ENCODE measurements at regions not wholly inside any gene's neighbourhood (a gene's known extent, or its start where the extent isn't known, plus 50 kb on each side); places are given as distances from the start of the nearest gene placed in this dataset.
"Not testable (repeated sequence)": the region's sequence is repeated elsewhere in the genome, so short reads cannot be mapped to it uniquely, and the experiment has no call there.

DNA sequence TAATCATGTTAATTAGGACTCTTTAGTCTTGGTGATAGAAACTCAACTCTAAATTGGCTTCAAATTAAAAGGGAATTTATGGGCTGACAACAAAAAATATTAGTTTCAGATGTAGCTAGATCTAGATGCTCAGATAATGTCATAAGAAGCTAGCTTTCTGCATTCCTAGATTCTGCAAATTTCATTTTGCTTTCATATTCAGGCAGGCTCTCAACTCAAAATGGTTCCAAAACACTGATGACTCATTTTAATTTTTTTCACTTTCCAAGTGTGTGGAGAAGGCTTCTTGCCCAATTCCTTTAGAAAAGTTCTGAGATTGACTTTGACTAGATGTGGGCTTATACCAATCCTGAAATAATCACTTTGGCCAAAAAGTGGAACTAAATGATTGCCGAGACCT lies 236.7 kb upstream of the GOT2 start:
- DNase-seq (ENCODE audit: low spot score), result no peak

DNA sequence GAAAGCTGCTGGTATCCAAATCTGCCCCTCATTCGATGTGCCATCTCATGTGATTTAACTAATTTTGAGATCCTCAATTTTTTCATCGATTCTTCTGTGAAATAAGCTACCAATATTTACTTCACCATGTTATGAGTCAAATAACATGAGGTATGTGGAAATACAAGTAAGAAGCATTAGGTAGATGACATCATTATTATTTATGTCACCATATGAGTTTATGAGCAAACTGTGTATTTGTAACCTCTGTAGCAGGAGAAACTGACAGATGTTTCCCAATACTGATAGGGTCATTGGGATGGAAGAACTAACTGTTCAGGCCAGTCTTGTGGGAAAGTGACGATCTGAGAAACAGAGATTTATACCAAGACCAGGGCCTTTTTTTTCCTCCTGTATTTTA lies 229.4 kb upstream of the GOT2 start:
- DNase-seq (ENCODE audit: low spot score), result no peak

DNA sequence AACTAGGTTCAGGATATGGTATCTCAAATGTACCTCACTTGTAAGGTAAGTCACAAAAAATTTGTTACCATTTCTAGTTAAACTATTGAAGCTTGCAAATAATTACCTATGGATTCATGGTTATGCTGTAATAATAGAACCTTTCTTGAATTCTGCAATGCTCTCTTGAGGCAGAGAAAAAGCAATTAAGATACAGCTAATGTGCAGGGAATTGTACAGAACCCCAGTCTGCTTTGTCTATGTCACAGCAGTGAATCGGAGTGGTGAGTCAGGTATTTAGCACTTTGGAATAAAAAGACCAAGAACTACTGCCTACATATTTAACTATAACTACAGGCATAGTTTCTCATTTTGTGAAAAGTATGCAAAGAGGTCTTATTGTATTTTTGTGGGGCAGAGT lies 228.7 kb upstream of the GOT2 start:
- no peak for DNase-seq (ENCODE audit: low spot score)

DNA sequence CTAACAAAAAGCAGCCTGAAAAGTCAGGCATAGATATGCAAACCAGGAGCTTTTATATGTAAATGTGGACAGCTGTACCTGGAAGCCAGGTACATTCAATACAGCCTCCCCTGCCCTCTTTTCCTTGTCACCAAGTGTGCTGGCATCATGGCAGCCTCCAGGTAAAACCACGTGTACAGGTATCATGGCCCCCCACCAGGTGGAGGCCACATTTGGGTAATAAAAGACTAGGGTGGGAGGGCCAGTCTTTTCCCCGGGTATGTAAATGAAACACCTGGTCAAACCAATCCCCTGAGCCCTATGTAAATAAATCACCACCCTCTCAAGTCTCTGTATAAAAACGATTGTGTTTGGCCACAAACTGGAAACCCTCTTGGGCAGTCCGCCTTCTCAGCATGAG lies 226.4 kb upstream of the GOT2 start:
- DNase-seq (ENCODE audit: low spot score), result no peak

DNA sequence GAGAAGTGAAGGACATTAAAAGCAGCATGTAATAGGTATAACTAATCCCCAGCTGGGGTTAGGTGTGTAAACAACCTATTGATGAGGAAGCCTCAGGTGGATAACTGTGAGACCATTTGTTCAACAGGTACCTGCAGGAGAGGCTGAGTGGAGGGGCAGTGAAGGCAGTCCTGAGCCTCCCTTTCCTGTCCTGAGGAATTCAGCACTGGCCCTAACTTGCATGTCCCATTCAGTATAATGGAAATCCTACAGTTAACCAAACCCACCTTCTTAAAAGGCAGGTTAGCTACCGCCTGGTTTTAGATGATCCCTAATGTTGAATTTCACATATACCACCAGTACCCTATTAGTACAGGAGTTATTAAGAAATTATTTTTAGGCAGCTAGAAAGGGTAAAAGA lies 225.9 kb upstream of the GOT2 start:
- DNase-seq (ENCODE audit: low spot score), result no peak

DNA sequence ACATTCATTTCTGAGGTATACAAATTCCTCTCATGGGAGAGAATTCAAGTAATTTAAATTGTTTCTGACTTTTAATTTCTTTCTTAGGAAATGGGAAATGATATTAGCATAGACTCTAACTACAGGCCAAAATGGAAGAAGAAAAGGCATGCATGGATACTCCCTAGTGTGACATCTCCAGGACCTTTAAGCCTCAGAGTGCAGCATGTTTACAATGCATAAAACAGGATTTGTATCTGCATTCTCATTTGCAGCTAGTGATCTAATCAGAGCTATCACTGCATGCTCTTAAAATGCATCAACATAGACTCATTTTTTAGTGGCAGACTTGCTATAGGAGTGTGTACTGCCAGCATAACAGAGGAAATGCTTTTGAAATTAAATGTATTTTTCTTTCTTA lies 224.6 kb upstream of the GOT2 start:
- DNase-seq (ENCODE audit: low spot score), result no peak

DNA sequence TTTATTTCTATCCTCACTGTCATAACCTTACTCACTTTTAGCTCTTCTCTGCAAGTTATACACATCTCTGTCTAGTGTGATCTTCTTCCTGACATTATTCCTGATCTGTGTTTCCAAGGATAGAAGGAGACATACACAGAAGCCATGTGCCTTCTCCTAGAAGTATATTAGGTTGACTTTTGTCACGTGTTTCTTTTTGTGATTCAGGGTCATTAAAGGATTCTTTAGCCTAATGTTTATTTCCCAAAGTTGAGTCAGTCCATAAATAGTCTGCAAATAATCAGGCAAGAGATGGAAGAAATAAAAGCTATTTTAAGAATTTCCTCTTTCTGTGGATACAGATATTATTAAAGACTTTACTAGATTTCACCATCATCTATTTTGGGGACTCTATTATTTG lies 214.1 kb upstream of the GOT2 start:
- DNase-seq (ENCODE audit: low spot score), result no peak

DNA sequence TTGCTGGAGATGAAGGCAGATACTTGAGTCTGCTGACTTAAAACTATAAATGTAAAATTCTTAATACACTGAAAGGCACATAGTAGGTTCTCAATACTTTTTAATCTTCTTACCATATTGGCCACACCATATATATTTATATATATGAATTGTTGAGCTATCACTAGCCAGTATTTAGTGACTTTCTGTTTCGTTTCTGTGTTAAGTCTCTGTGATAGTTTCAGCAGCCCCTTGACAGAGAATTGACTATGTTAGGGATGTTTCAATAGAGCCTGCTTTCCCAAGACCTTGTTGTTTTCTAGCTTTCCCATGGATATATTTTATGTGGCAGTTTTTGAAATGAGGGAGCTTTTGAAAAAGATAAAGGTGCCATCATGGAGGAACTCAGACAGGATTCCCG lies 206.5 kb upstream of the GOT2 start:
- DNase-seq (ENCODE audit: low spot score), result no peak

DNA sequence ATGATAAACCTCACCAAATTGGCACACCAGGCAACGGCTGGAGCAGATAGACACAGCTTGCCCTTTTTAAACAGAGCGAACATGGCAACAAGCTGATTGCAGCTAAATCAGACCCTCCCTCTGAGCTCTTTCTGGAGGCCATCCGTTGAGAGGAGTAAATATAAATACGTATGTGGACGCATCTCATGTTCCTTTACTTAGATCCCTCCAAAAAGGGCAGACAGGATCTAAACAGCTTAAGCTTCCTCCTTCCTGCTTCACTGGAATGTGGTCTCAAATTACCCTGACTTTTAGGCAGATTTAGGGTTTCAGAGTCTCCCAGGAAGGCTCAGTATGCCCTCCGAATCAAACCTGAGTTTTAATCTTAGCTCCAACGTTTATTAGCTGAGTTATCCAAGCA lies 204.7 kb upstream of the GOT2 start:
- DNase-seq (ENCODE audit: low spot score), result no peak

DNA sequence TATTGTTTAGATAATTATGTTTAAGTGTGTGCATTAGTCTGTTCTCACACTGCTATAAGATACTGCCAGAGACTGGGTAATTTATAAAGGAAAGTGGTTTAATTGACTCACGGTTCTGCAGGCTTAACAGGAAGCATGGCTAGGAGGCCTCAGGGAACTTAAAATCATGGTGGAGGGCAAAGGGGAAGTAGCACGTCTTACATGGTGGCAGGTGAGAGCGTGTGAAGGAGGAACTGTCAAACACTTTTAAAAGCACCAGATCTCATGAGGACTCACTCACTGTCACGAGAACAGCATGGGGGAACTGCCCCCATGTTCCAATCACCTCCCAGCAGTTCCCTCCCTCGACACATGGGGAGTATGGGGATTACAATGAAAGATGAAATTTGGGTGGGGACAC lies 203.5 kb upstream of the GOT2 start:
- DNase-seq (ENCODE audit: low spot score), result no peak

DNA sequence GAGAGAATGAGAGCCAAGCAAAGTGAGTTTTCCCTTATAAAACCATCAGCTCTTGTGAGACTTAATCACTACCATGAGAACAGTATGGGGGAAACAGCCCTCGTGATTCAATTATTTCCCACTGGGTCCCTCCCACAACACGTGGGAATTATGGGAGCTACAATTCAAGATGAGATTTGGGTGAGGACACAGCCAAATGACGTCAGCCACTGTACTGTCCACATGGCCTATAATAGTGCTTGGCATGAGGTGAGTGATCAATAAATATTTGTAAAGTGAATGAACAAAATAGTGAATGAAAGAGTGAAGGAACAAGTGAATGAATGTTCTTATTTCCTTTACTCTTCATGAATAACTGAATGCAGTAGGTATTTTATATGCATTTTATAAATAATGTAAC lies 199.1 kb upstream of the GOT2 start:
- no peak for DNase-seq (ENCODE audit: low spot score)

DNA sequence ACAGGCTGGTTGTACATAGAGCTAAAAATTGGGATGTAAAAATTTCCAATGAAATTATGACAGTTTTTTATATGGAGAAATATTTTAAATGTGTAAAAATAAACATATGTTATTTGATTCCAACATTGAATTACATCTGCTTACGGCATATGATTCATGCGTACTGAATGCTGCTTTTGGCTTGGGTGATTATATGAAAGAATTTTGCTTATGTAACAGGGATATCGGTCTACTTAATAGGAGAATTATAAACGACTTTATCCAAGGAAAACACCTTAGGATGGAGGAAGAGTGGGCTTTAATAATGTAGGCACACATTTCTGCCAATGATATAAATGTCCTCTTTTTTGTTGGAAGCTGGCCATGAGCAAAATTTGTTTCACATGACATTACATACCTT lies 197.3 kb upstream of the GOT2 start:
- DNase-seq (ENCODE audit: low spot score), result no peak

DNA sequence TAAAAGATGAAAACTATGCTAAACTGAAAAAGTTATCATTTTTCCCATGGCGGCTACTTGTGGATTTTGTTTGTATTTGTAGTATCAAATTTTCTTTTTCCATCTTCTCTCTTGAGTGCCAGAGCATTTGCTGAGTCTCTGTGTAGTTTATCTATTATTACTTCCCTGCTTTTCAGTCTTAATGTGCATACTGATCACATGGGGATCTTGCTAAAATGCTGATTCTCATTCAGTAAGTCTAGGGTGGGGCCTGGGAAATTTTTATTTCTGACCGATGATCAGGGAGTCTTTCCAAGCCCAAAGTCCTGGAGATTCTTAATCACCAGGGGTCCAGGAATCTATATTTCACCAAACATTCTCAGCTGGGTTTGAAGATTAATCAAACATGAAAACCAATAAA lies 189.0 kb upstream of the GOT2 start:
- DNase-seq (ENCODE audit: low spot score), result no peak

DNA sequence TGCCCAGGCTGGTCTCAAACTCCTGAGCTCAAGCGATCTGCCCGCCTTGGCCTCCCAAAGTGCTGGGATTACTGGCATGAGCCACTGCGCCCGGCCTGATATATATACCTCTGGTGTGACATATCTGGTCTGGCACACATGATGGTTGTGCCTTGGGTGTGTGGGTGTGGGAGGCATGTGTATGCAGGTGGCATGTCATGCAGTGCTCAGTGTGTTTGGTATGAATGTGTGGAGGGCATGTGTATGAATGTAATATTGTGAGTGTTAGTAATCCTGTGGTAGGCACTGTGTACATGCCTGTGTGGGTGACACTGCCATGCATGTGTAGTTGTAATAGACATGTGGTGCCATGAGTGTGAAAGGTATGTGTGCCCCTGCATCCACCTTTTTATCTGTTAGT lies 179.3 kb upstream of the GOT2 start:
- DNase-seq (ENCODE audit: low spot score), result no peak

DNA sequence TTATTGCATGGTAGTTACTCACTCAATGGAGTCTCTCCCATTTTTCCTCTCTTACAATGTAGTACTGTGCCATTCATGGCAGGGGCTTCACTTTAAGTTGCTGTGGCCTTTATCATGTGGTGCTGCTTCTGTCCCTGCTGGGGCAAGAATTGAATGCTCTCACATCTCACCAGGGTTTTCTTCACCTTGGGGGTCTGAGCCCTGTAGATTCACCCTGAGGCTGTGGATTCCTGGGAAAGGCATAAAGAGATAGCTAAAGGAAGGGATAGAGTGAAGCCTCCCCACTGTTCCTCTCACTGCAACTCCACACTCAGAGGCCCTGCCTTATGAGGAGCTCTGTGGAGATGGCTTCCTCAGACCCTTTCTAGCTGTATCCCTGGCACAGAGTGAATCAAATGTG lies 178.5 kb upstream of the GOT2 start:
- DNase-seq (ENCODE audit: low spot score), result no peak

DNA sequence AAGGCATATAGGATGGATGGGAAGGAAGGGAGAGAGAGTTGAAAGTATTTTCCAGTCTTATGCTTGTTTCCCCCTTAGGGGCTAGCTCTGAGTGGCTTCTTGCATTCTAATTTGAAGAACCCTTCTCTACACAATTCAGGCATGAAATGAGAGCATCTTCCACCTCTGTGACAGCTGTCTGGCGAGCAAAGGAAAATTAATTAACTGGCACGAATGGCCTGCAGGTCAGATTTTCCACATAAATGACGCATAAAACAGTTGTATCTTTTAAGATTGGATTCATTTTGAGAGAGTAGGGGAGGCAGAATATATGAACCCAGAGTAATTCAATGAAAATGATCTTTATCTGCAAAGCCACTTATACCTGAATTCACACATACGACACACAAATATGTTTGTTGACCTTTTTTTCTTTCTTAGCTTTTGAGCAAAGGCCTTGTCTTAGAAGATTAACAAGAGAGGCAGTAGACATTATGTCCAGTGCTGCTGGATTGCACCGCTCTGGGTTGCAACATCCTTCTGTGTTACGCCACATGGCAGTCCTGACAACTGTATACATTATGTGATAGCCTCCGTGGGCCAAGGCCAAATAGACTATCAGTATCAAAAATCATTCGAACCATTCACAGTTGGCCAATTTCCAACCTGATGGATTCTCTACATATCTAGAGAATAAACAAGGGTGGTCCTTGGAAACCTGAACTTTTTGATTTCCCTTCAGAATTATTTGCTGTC lies 173.0 kb upstream of the GOT2 start:
- no peak for DNase-seq (ENCODE audit: low spot score)

DNA sequence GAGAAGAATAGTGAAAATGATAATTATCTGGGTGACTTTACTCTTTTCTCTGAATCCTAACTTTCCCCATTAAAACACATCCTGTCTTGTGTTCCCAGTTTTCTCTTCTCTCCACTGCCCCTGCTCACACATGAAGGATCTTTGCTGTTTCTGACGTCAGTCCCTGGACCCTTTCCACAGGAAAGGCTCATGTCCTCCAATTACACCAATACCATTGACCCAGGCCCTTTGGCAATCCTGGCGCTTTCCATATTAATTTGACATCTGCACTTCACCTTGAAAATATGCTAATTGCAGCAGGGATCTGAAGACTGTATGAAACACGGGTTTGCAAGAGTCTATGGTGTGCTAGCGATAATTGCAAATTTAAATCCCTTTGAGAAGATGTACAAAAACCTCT lies 170.2 kb upstream of the GOT2 start:
- no peak for DNase-seq (ENCODE audit: low spot score)

DNA sequence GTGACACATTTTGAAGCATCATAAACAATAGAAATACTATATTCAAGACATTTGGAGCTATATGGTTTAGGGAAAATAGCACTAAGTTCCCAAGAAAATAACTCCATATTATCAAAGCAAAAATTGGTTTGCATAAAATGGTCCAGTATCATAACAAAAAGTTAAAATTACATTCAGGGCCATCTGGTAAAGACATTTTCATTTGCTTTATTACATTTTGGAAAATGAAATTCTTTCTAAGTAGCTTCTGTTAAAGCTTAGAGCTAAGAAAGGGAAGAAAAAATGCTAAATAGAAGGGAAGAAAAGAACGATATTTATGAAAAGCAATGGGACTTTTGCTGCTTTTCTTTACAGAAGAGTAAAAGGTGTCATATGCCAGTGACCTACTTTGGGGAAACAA lies 155.4 kb upstream of the GOT2 start:
- DNase-seq (ENCODE audit: low spot score), result no peak

DNA sequence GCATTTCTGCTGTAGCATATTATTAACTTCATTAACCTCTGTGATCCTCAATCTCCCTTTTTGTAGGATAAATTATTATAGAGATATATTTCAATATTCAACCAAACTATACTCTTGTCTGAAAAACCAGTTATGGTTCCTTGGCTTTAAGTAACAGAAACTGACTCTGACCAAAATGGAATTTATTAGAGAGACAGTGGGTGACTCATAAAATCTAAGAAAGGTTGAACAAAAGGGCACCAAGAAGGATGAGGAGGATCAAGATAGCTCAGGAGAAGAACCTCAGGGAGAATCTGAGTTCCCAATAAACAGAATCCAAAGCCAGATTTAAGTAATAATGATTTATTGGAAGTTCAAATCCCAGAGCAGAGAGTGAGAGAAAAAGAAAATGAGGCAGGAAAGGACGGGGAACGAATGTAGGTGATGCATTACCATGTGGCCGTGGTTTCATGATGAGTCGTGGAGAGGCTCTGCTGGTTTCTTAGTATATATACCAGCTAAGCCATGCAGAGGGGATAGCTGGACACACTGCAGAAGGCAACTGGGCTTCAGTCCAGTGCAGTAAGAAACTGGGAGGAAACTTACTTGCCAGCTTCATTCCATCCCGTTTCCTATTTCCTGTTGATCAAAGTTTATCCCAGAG lies 151.5 kb upstream of the GOT2 start:
- DNase-seq (ENCODE audit: low spot score), result no peak

DNA sequence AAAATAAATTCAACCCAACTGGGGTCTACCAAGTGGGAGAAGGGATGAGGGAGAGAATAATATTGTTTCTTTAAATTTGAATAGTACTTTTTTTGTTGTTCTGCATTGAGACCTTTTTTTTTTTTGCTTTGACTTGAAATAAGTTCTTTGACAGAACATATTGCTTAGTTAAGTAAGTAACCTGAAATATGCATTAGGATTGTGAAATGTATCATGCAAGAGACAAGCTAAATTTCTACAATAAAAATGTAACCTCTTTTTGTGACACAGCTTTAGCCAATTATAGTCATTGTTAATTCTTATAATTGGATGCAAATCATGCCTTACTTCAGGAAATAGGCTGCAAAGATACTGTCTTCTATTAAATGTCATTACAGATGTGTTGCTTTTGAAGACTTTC lies 150.0 kb upstream of the GOT2 start:
- no peak for DNase-seq (ENCODE audit: low spot score)

DNA sequence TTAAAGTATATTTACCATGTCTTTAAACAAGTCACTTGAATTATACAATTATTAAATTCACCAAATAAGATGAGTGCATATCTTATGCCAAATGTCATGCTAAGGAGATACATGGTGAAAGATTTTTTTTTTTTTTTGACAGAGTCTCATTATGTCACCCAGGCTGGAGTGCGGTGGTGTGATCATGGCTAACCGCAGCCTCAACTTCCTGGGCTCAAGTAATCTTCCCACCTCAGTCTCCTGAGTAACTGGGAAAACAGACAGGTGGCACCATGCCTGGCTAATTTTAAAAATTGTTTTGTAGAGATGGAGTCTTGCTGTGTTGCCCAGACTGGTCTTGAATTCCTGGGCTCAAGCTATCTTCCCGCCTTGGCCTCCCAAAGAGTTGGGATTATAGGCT lies 149.0 kb upstream of the GOT2 start:
- no peak for DNase-seq (ENCODE audit: low spot score)

DNA sequence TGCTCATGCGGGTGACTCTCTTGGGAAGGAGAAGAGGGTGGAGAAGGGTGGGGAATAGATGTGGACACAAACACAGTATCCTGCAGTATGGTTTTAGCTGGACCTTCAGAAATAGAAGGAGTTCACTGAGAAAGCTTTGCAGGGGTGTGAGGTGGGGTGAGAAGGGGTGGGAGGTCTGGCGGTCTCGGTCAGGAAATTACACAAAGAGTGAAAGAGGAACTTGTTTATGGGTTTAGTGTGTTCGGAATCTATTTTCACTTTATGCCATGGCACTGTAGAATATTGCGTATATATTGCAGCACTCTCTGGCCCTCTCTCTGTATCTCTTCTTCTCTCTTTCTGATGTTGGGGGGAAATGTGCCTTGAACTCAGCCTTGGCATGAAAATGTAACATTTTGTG lies 148.2 kb upstream of the GOT2 start:
- no peak for DNase-seq (ENCODE audit: low spot score)

DNA sequence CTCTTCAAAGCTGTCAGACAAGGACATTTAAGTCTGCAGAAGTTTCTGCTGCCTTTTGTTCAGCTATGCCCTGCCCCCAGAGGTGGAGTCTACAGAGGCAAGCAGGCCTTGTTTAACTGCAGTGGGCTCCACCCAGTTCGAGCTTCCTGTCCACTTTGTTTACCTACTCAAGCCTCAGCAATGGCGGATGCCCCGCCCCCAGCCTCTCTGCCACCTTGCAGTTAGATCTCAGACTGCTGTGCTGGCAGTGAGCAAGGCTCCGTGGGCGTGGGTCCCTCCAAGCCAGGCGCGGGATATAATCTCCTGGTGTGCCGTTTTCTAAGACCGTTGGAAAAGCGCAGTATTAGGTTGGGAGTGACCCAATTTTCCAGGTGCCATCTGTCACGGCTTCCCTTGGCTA lies 144.5 kb upstream of the GOT2 start:
- not testable (repeated sequence) for DNase-seq (ENCODE audit: low spot score)

DNA sequence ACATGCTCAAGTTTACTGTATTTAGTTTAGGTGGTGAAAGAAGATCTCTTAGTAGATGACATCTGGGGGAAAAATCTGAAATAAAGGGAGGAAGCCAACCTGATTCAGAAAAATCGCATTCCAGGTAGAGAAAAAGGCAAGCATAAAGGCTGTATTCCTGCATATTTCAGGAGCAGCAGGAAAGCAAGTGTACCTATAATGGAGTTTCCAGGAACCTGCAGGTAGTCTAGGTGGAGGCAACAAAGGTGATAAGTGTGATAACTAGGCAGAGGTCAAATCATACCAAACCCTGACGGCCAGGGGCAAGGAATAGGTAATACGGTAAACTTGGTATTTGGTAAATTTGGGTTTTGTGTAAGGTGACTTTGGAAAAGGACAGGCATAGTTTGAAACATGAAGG lies 132.8 kb upstream of the GOT2 start:
- no peak for DNase-seq (ENCODE audit: low spot score)
